ENCODE measurements at regions not wholly inside any gene's neighbourhood (a gene's known extent, or its start where the extent isn't known, plus 50 kb on each side); places are given as distances from the start of the nearest gene placed in this dataset.

GRCh38 chr3:99108508-99108907 lies 207.0 kb upstream of the DCBLD2 start:
- H3K9ac ChIP-seq (ENCODE audit: low read depth, low read length) = no peak overlapping the region
- no peak overlapping the region for H3K27ac ChIP-seq (ENCODE audit: low read depth, low read length)
- no peak overlapping the region for H3K4me3 ChIP-seq (ENCODE audit: low read length)
- WGBS = 88% methylated on average over 2 of the region's 2 CpGs
- no peaks in the 10 kb centered on the region for H3K36me3 ChIP-seq (ENCODE audit: insufficient read depth, low read length)
- no peaks in the 10 kb centered on the region for H3K4me1 ChIP-seq (ENCODE audit: insufficient read depth, low read length)
- H3K27me3 ChIP-seq (ENCODE audit: insufficient read depth, low read length) = no peaks in the 10 kb centered on the region
- H3K9me3 ChIP-seq (ENCODE audit: insufficient read depth, low read depth, low read length) = no peaks in the 10 kb centered on the region

DNA sequence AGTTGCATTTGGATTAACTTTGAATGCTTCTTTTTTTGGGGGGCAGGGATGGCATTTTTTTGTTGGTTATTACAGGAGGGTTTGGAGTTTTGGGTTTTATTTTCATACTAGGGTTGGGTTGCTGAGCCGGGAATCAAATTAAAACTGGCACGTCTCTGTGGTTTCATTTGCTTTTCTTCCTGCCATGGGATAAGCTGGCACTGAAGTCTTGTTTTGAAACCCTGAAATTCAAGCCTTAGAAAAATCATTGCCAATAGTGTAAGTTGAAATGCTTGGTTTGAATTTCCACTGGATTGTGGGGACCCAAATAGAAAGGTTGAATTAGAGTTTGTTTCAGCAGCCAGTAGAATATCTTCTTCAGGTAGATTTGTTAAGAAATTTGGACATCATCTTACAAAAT lies 193.1 kb upstream of the DCBLD2 start:
- Histone ChIP-seq H3K9me3 (ENCODE audit: insufficient read depth, low read depth, low read length) (no peaks in the 10 kb centered on the region), H3K36me3 (ENCODE audit: insufficient read depth, low read length) (no peaks in the 10 kb centered on the region), H3K9ac (ENCODE audit: low read depth, low read length) (no peak overlapping the region), H3K4me3 (ENCODE audit: low read length) (no peak overlapping the region), H3K27ac (ENCODE audit: low read depth, low read length) (no peak overlapping the region), H3K27me3 (ENCODE audit: insufficient read depth, low read length) (no peaks in the 10 kb centered on the region), H3K4me1 (ENCODE audit: insufficient read depth, low read length) (no peaks in the 10 kb centered on the region)
- 93% methylated on average over 2 of the region's 2 CpGs for WGBS

- H3K9me3 ChIP-seq (ENCODE audit: insufficient read depth, low read depth, low read length) = no peaks in the 10 kb centered on the region
- H3K27me3 ChIP-seq (ENCODE audit: insufficient read depth, low read length) = no peaks in the 10 kb centered on the region
- H3K4me1 ChIP-seq (ENCODE audit: insufficient read depth, low read length) = no peaks in the 10 kb centered on the region
- WGBS = no CpG with 5 or more reads among the region's 2 CpGs
- no peaks in the 10 kb centered on the region for H3K36me3 ChIP-seq (ENCODE audit: insufficient read depth, low read length)
- H3K4me3 ChIP-seq (ENCODE audit: low read length) = no peak overlapping the region
- no peak overlapping the region for H3K27ac ChIP-seq (ENCODE audit: low read depth, low read length)
- H3K9ac ChIP-seq (ENCODE audit: low read depth, low read length) = no peak overlapping the region
Measured at GRCh38 chr3:99087277-99087676, 185.8 kb upstream of the DCBLD2 start.

- Histone ChIP-seq H3K36me3 (ENCODE audit: insufficient read depth, low read length) (no peaks in the 10 kb centered on the region), H3K27ac (ENCODE audit: low read depth, low read length) (no peak overlapping the region), H3K9ac (ENCODE audit: low read depth, low read length) (no peak overlapping the region), H3K4me3 (ENCODE audit: low read length) (no peak overlapping the region), H3K4me1 (ENCODE audit: insufficient read depth, low read length) (no peaks in the 10 kb centered on the region), H3K27me3 (ENCODE audit: insufficient read depth, low read length) (no peaks in the 10 kb centered on the region), H3K9me3 (ENCODE audit: insufficient read depth, low read depth, low read length) (no peaks in the 10 kb centered on the region)
- 98% methylated on average over 4 of the region's 4 CpGs for WGBS
Measured at GRCh38 chr3:99084826-99085225, 183.3 kb upstream of the DCBLD2 start.

- no peaks in the 10 kb centered on the region for H3K9me3 ChIP-seq (ENCODE audit: insufficient read depth, low read depth, low read length)
- WGBS = 100% methylated on average over 2 of the region's 2 CpGs
- no peaks in the 10 kb centered on the region for H3K36me3 ChIP-seq (ENCODE audit: insufficient read depth, low read length)
- H3K4me3 ChIP-seq (ENCODE audit: low read length) = no peak overlapping the region
- no peak overlapping the region for H3K9ac ChIP-seq (ENCODE audit: low read depth, low read length)
- H3K27ac ChIP-seq (ENCODE audit: low read depth, low read length) = no peak overlapping the region
- H3K27me3 ChIP-seq (ENCODE audit: insufficient read depth, low read length) = no peaks in the 10 kb centered on the region
- H3K4me1 ChIP-seq (ENCODE audit: insufficient read depth, low read length) = no peaks in the 10 kb centered on the region
Measured at GRCh38 chr3:99084156-99084555, 182.7 kb upstream of the DCBLD2 start.

DNA sequence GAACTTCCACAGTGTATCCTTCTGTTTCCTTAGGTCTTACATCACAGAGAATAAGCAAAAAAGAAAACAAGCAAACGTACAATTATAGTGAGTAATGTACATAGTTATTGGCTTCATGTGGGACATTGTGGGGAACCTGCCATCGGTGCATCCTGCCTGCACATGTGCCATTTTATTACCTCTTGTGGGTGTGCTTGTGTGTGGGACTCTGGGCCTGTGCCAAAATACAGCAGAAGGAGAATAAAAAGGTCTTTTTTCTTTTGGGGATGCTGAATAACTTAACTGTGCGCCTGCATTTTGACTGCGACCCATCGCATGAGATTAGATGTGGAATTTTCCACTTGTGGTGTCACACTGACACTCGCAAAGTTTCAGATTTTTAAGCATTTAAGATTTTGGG lies 169.6 kb upstream of the DCBLD2 start:
- Histone ChIP-seq H3K27ac (ENCODE audit: low read depth, low read length) (no peak overlapping the region), H3K9me3 (ENCODE audit: insufficient read depth, low read depth, low read length) (peaks cover 10% of the 10 kb centered on the region; the same call in 1 of the 2 replicates), H3K4me3 (ENCODE audit: low read length) (no peak overlapping the region), H3K27me3 (ENCODE audit: insufficient read depth, low read length) (no peaks in the 10 kb centered on the region), H3K9ac (ENCODE audit: low read depth, low read length) (no peak overlapping the region), H3K4me1 (ENCODE audit: insufficient read depth, low read length) (no peaks in the 10 kb centered on the region), H3K36me3 (ENCODE audit: insufficient read depth, low read length) (no peaks in the 10 kb centered on the region)
- 98% methylated on average over 6 of the region's 6 CpGs for WGBS

DNA sequence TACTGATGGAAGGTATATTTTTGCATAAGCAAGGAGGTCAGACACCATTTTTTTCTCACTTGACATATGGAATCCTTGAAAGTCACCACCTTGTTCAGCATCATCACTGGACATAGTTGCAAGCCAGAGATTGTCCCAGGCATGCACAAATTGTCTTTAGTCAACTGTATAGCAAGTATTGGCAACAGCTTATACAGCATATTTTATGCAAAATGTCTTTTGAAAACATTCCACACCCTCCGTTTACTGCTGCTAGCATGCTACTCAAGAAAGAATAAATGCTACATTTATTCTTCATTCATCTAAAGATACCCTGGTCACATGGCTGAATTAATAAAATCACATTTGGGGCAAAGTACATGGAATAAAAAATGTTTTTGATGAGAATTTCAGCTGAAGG lies 168.5 kb upstream of the DCBLD2 start:
- H3K4me3 ChIP-seq (ENCODE audit: low read length) = no peak overlapping the region
- no peak overlapping the region for H3K9ac ChIP-seq (ENCODE audit: low read depth, low read length)
- no peaks in the 10 kb centered on the region for H3K36me3 ChIP-seq (ENCODE audit: insufficient read depth, low read length)
- H3K4me1 ChIP-seq (ENCODE audit: insufficient read depth, low read length) = no peaks in the 10 kb centered on the region
- no peaks in the 10 kb centered on the region for H3K27me3 ChIP-seq (ENCODE audit: insufficient read depth, low read length)
- WGBS = 93% methylated on average over 1 of the region's 1 CpG
- peaks cover 12% of the 10 kb centered on the region; the same call in 1 of the 2 replicates for H3K9me3 ChIP-seq (ENCODE audit: insufficient read depth, low read depth, low read length)
- no peak overlapping the region for H3K27ac ChIP-seq (ENCODE audit: low read depth, low read length)

DNA sequence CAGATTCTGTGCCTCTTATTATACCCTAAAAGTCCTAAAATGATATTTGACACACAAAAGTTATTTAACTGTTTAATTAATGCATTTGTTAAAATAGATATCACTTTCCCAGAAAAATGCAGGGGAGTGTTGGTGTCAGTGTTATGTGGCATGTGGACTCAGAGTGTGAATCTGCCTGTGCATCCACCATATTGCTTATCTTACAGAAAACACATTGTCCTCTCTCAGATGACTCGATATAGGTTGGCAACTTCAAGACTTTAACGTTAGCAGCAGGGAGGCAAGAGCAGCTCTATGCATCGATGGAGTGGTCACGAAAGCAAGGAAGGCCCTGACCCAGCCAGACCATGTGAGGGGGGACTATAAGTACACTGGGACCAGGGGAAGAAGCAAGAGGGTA lies 165.4 kb upstream of the DCBLD2 start:
- Histone ChIP-seq H3K4me3 (ENCODE audit: low read length) (no peak overlapping the region), H3K9ac (ENCODE audit: low read depth, low read length) (no peak overlapping the region), H3K4me1 (ENCODE audit: insufficient read depth, low read length) (no peaks in the 10 kb centered on the region), H3K9me3 (ENCODE audit: insufficient read depth, low read depth, low read length) (0 out of 2 replicates have a peak, but pooled peaks cover 5% of the 10 kb centered on the region), H3K27me3 (ENCODE audit: insufficient read depth, low read length) (no peaks in the 10 kb centered on the region), H3K27ac (ENCODE audit: low read depth, low read length) (no peak overlapping the region), H3K36me3 (ENCODE audit: insufficient read depth, low read length) (no peaks in the 10 kb centered on the region)
- WGBS = 87% methylated on average over 4 of the region's 4 CpGs

GRCh38 chr3:99049164-99049563 lies 147.7 kb upstream of the DCBLD2 start:
- Histone ChIP-seq H3K4me1 (ENCODE audit: insufficient read depth, low read length) (no peaks in the 10 kb centered on the region), H3K27me3 (ENCODE audit: insufficient read depth, low read length) (no peaks in the 10 kb centered on the region), H3K9me3 (ENCODE audit: insufficient read depth, low read depth, low read length) (no peaks in the 10 kb centered on the region), H3K27ac (ENCODE audit: low read depth, low read length) (no peak overlapping the region), H3K36me3 (ENCODE audit: insufficient read depth, low read length) (no peaks in the 10 kb centered on the region), H3K4me3 (ENCODE audit: low read length) (no peak overlapping the region), H3K9ac (ENCODE audit: low read depth, low read length) (no peak overlapping the region)
- WGBS = 65% methylated on average over 1 of the region's 1 CpG

GRCh38 chr3:99041747-99042146 lies 140.3 kb upstream of the DCBLD2 start:
- H3K27me3 ChIP-seq (ENCODE audit: insufficient read depth, low read length) = no peaks in the 10 kb centered on the region
- H3K4me3 ChIP-seq (ENCODE audit: low read length) = no peak overlapping the region
- no peaks in the 10 kb centered on the region for H3K36me3 ChIP-seq (ENCODE audit: insufficient read depth, low read length)
- no peak overlapping the region for H3K9ac ChIP-seq (ENCODE audit: low read depth, low read length)
- no peaks in the 10 kb centered on the region for H3K4me1 ChIP-seq (ENCODE audit: insufficient read depth, low read length)
- no peaks in the 10 kb centered on the region for H3K9me3 ChIP-seq (ENCODE audit: insufficient read depth, low read depth, low read length)
- WGBS = 84% methylated on average over 2 of the region's 2 CpGs
- H3K27ac ChIP-seq (ENCODE audit: low read depth, low read length) = no peak overlapping the region

DNA sequence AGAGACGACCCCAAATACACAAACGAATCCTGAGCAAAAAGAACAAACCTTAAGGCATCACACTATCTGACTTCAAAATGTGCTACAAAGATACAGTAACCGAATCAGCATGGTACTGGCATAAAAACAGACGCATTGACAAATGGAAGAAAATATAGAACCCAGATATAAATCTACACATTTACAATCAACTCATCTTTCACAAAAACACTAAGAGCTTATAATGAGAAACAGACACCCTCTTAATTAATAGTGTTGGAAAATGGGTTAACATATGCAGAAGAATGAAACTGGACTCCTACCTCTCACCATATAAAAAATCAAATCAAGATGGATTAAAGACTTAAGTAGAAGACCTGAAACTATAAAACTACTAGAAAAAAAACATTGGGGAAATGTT lies 130.3 kb upstream of the DCBLD2 start:
- WGBS = 90% methylated on average over 4 of the region's 4 CpGs
- Histone ChIP-seq H3K36me3 (ENCODE audit: insufficient read depth, low read length) (no peaks in the 10 kb centered on the region), H3K27me3 (ENCODE audit: insufficient read depth, low read length) (no peaks in the 10 kb centered on the region), H3K4me3 (ENCODE audit: low read length) (no peak overlapping the region), H3K27ac (ENCODE audit: low read depth, low read length) (no peak overlapping the region), H3K9me3 (ENCODE audit: insufficient read depth, low read depth, low read length) (peaks cover 19% of the 10 kb centered on the region), H3K4me1 (ENCODE audit: insufficient read depth, low read length) (no peaks in the 10 kb centered on the region), H3K9ac (ENCODE audit: low read depth, low read length) (no peak overlapping the region)

GRCh38 chr3:99023590-99024192 lies 122.2 kb upstream of the DCBLD2 start:
- Histone ChIP-seq H3K27me3 (ENCODE audit: insufficient read depth, low read length) (no peaks in the 10 kb centered on the region), H3K36me3 (ENCODE audit: insufficient read depth, low read length) (no peaks in the 10 kb centered on the region), H3K9ac (ENCODE audit: low read depth, low read length) (no peak overlapping the region), H3K4me3 (ENCODE audit: low read length) (no peak overlapping the region), H3K27ac (ENCODE audit: low read depth, low read length) (no peak overlapping the region), H3K4me1 (ENCODE audit: insufficient read depth, low read length) (no peaks in the 10 kb centered on the region), H3K9me3 (ENCODE audit: insufficient read depth, low read depth, low read length) (0 out of 2 replicates have a peak, but pooled peaks cover 6% of the 10 kb centered on the region)
- WGBS = 67% methylated on average over 1 of the region's 2 CpGs

All from HUES64 (cell line).